Psoas muscle (tissue), 7 donors: ENCODE measurements at regions not wholly inside any gene's neighbourhood (a gene's known extent, or its start where the extent isn't known, plus 50 kb on each side); places are given as distances from the start of the nearest gene placed in this dataset.
"Not testable (repeated sequence)": the region's sequence is repeated elsewhere in the genome, so short reads cannot be mapped to it uniquely, and the experiment has no call there.

Source experiments
- ATAC-seq, 4 donors: fragments of 200-7000 bp; cut with Tn5 transposase; one replicate each; pipeline ENCODE4 v1.9.1; 2020; ENCODE audit warnings: moderate library complexity in 3 of 4, mild to moderate bottlenecking in 2 of 4
- DNase-seq, 2 donors: peaks; one replicate each; pipeline ENCODE4 v3.0.0-alpha.2; 2020
- H3K27ac ChIP-seq: fragments of 200-600 bp; one replicate; pipeline ENCODE4 v1.8.0; 2022
- H3K27me3 ChIP-seq, 3 donors: fragments of 200-600 bp in 1 of 3; one replicate each; pipeline versions ENCODE4 v1.6.1 to v1.8.0; 2013 to 2022; ENCODE audit warnings: low read length in 2 of 3, mild to moderate bottlenecking in 2 of 3, moderate library complexity in 1 of 3; ENCODE audit not compliant: insufficient read depth in 3 of 3
- H3K36me3 ChIP-seq, 2 donors: fragments of 200-600 bp in 1 of 2; one replicate each; pipeline versions ENCODE4 v1.6.1 to v1.8.0; 2013 to 2022; ENCODE audit warnings: low read depth in 1 of 2, mild to moderate bottlenecking in 1 of 2, moderate library complexity in 1 of 2; ENCODE audit not compliant: insufficient read depth in 1 of 2
- H3K4me1 ChIP-seq: fragments of 200-600 bp; one replicate; pipeline ENCODE4 v1.8.0; 2022
- H3K4me3 ChIP-seq: fragments of 200-600 bp; one replicate; pipeline ENCODE4 v1.8.0; 2022; ENCODE audit warnings: mild to moderate bottlenecking
- H3K9me3 ChIP-seq: fragments of 200-600 bp; one replicate; pipeline ENCODE4 v1.8.0; 2022
- CTCF ChIP-seq: fragments of 200-600 bp; IDR thresholded peaks from one replicate; pipeline ENCODE4 v1.8.0; 2022; ENCODE audit warnings: antibody characterized with exemption
- WGBS, 3 donors: extraction: QIAGEN DNeasy Blood & Tissue Kit; methylation state at CpG; one replicate each; pipeline versions ENCODE4 v1.1.6 to v1.1.7; 2013; 5-methylcytosine and 5-hydroxymethylcytosine counted together
- intact Hi-C, 2 donors: fragments of 100-400 bp; cut with DNase I; formaldehyde crosslinking; loops; one replicate each; pipeline versions ENCODE4 v1.11.0 to v1.14.2; 2022
- donor health status: healthy with polysubstance abuse.
- donor health status: DM: no; HTN: no; CAD: no; lungs with moderate emphysema.
- donor health status: Bipolar disorder and iron deficiency.
- donor health status: healthy.
- donor health status: DM: yes; HTN: yes; CAD: no.
- donor health status: DM: no; HTN: no; CAD: no.
- donor health status: DM: yes; HTN: yes; CAD: no.

DNA sequence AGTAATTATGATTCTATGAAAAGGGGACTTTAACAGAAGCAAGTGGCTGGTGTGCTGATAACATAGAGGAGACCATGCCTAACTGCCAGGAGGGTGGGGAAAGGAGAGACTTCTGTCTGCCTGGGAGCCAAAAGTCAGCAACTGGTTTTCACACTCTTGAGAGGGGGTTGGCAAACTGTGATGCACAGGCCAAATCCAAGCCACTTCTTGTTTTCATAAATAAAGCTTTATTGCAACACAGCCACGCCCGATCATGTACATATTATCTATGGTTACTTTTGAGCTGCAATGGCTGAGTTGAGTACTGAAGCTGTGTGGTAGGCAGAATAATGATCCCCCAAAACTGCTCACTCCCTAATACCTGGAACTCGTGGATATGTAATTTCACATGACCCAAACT, 208.4 kb downstream of the LNPK start:
- 70 to 88% (median 72%) methylated on average over 3 of the region's 3 CpGs for WGBS, 3 donors
- Histone ChIP-seq H3K27ac (no peak overlapping the region), H3K27me3 (no peaks in the 10 kb centered on the region), H3K4me3 (no peak overlapping the region), H3K9me3 (no peaks in the 10 kb centered on the region), H3K36me3 (no peaks in the 10 kb centered on the region), H3K4me1 (peaks cover 7% of the 10 kb centered on the region)
- DNase-seq, result no peak
- intact Hi-C loops, result no loop called here
- no peak for TF ChIP-seq CTCF
- ATAC-seq, result no peak

DNA sequence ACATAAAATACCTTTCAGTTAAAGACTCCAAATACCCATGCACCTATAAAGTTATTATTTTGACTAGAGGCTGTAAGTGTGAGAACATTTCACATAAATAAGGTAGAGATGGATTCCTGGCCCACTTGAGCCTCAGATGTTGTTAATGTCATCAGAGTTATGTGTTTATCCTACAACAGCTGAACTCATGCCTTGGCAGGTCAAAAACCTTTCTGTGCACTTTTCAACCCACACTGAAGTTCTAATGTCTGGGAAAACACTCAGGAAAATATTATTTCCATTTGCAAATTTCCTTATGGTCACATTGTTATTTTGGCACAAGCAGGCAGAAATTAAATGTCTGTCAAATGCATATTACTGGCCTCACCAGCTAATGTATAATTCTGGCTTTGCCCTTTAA, 209.2 kb downstream of the LNPK start:
- Histone ChIP-seq H3K27me3 (no peaks in the 10 kb centered on the region), H3K4me1 (peaks cover 7% of the 10 kb centered on the region), H3K9me3 (no peaks in the 10 kb centered on the region), H3K27ac (no peak overlapping the region), H3K36me3 (no peaks in the 10 kb centered on the region), H3K4me3 (no peak overlapping the region)
- no peak for DNase-seq
- TF ChIP-seq CTCF, result no peak
- intact Hi-C loops, result no loop called here
- no peak for ATAC-seq

- intact Hi-C loops, result no loop called here
- H3K4me1 ChIP-seq, result peaks cover 7% of the 10 kb centered on the region
- H3K4me3 ChIP-seq, result no peak overlapping the region
- H3K27ac ChIP-seq, result no peak overlapping the region
- H3K27me3 ChIP-seq, result no peaks in the 10 kb centered on the region
- TF ChIP-seq CTCF, result no peak
- DNase-seq (no peak), ATAC-seq (no peak)
- WGBS, 3 donors, result 78 to 83% (median 82%) methylated on average over 5 of the region's 5 CpGs
- no peaks in the 10 kb centered on the region for H3K36me3 ChIP-seq
- no peaks in the 10 kb centered on the region for H3K9me3 ChIP-seq
These were observed 209.9 kb downstream of the LNPK start for GRCh38 chr2:175792199-175792598.

- intact Hi-C loops, result no loop called here
- H3K9me3 ChIP-seq, result no peaks in the 10 kb centered on the region
- peak in 1 of 4 donors; percentile 58 for ATAC-seq
- no peak for TF ChIP-seq CTCF
- H3K27ac ChIP-seq, result peak overlapping the region; percentile 27
- no peaks in the 10 kb centered on the region for H3K36me3 ChIP-seq
- no peak for DNase-seq
- H3K4me1 ChIP-seq, result peaks cover 5% of the 10 kb centered on the region
- WGBS, 3 donors, result 26 to 46% (median 34%) methylated on average over 3 of the region's 3 CpGs
- H3K27me3 ChIP-seq, result no peaks in the 10 kb centered on the region
- H3K4me3 ChIP-seq, result no peak overlapping the region
These were observed 215.5 kb downstream of the LNPK start for GRCh38 chr2:175786471-175787124.

- not testable (repeated sequence) for H3K36me3 ChIP-seq
- 79 to 83% (median 80%) methylated on average over 2 of the region's 2 CpGs for WGBS, 3 donors
These were observed 224.7 kb downstream of the LNPK start for GRCh38 chr2:175777337-175777736.

More at GRCh38 chr2:175777337-175777736, 224.7 kb downstream of the LNPK start:
- H3K27me3 ChIP-seq, H3K4me1 ChIP-seq, ATAC-seq, H3K27ac ChIP-seq, H3K4me3 ChIP-seq, intact Hi-C loops, DNase-seq, H3K9me3 ChIP-seq: not testable (repeated sequence)
